ENCODE measurements at regions not wholly inside any gene's neighbourhood (a gene's known extent, or its start where the extent isn't known, plus 50 kb on each side); places are given as distances from the start of the nearest gene placed in this dataset.
A peak's percentile ranks its signal among the peaks of the same experiment; 100 is the strongest.
"Not testable (repeated sequence)": the region's sequence is repeated elsewhere in the genome, so short reads cannot be mapped to it uniquely, and the experiment has no call there.

GRCh38 chr1:104630567-104631149 is 881.0 kb downstream of the AMY1C start:
- H3K9me3 ChIP-seq (ENCODE audit: low read depth) = no peaks in the 10 kb centered on the region
- no peak for DNase-seq (ENCODE audit: low read depth in 1 of 2, low spot score in 1 of 2)
- H3K27ac ChIP-seq = no peak overlapping the region
- no peak for TF ChIP-seq CTCF (IDR thresholded peaks at IDR 0.05; ENCODE audit: low read depth, low read length)
- no peaks in the 10 kb centered on the region for H3K36me3 ChIP-seq
- H3K4me3 ChIP-seq = no peak overlapping the region
- no peaks in the 10 kb centered on the region for H3K4me1 ChIP-seq (ENCODE audit: low read depth)
- no peaks in the 10 kb centered on the region for H3K27me3 ChIP-seq

DNA sequence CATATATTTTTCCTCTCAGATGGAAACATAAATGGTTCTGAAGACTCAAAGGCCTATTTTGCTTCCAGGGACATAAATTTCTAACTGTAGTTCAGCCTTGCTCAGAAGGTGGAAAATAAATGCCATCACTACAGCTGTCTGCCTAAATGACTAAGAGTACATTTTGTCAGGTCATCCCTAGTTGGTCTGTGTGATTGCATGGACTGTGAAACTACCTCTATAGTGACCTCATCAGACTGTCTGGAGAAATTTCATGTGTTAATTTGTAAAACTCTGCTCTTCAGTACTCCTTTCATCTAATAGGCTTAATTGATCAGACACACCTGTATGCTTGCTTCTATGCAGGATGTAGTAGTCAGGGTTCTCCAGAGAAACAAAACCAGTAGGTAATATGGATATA is 886.9 kb downstream of the AMY1C start:
- peaks cover 5% of the 10 kb centered on the region for H3K4me1 ChIP-seq (ENCODE audit: low read depth)
- no peak for TF ChIP-seq CTCF (IDR thresholded peaks at IDR 0.05; ENCODE audit: low read depth, low read length)
- H3K9me3 ChIP-seq (ENCODE audit: low read depth) = no peaks in the 10 kb centered on the region
- no peak for DNase-seq (ENCODE audit: low read depth in 1 of 2, low spot score in 1 of 2)
- no peak overlapping the region for H3K27ac ChIP-seq
- H3K4me3 ChIP-seq = no peak overlapping the region
- no peaks in the 10 kb centered on the region for H3K27me3 ChIP-seq
- no peaks in the 10 kb centered on the region for H3K36me3 ChIP-seq

- no peak overlapping the region for H3K27ac ChIP-seq
- no peaks in the 10 kb centered on the region for H3K9me3 ChIP-seq (ENCODE audit: low read depth)
- H3K27me3 ChIP-seq = no peaks in the 10 kb centered on the region
- no peak overlapping the region for H3K4me3 ChIP-seq
- no peak for TF ChIP-seq CTCF (IDR thresholded peaks at IDR 0.05; ENCODE audit: low read depth, low read length)
- no peaks in the 10 kb centered on the region for H3K36me3 ChIP-seq
- no peak for DNase-seq (ENCODE audit: low read depth in 1 of 2, low spot score in 1 of 2)
- peaks cover 14% of the 10 kb centered on the region for H3K4me1 ChIP-seq (ENCODE audit: low read depth)
Measured at GRCh38 chr1:104646233-104646632, 896.5 kb downstream of the AMY1C start.

- Histone ChIP-seq H3K27ac (no peak overlapping the region), H3K27me3 (no peaks in the 10 kb centered on the region), H3K9me3 (ENCODE audit: low read depth) (no peaks in the 10 kb centered on the region), H3K4me3 (no peak overlapping the region), H3K4me1 (ENCODE audit: low read depth) (peaks cover 14% of the 10 kb centered on the region), H3K36me3 (no peaks in the 10 kb centered on the region)
- DNase-seq (ENCODE audit: low read depth in 1 of 2, low spot score in 1 of 2) = peak; percentile 0 to 49
- TF ChIP-seq CTCF (IDR thresholded peaks at IDR 0.05; ENCODE audit: low read depth, low read length) = no peak
Measured at GRCh38 chr1:104648269-104648691, 898.6 kb downstream of the AMY1C start.

GRCh38 chr1:104664374-104664773 is 914.7 kb downstream of the AMY1C start:
- not testable (repeated sequence) for DNase-seq (ENCODE audit: low read depth in 1 of 2, low spot score in 1 of 2); H3K36me3 ChIP-seq; H3K4me1 ChIP-seq (ENCODE audit: low read depth); H3K27ac ChIP-seq; H3K4me3 ChIP-seq; H3K9me3 ChIP-seq (ENCODE audit: low read depth); H3K27me3 ChIP-seq

DNA sequence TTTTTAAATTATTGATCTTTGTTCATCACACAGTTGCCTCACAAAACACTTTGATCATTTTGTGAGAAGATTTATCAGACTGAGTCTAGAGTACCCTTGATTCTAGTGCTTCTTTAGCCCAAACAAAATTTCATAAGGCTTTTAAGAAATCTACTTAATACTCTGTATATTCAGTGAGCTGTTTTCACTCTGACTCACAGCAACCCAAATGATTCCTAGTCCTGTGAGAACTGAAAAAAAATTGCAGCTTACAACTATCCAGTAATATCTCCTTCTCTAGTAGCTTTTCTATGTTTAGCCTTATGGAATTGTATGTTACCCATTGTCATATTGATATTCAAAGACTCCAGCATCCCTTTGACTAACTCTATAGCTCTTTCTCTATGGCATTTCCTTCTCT is 915.6 kb downstream of the AMY1C start:
- Histone ChIP-seq H3K4me3 (no peak overlapping the region), H3K9me3 (ENCODE audit: low read depth) (no peaks in the 10 kb centered on the region), H3K27me3 (no peaks in the 10 kb centered on the region), H3K27ac (no peak overlapping the region), H3K4me1 (ENCODE audit: low read depth) (no peaks in the 10 kb centered on the region), H3K36me3 (no peaks in the 10 kb centered on the region)
- no peak for TF ChIP-seq CTCF (IDR thresholded peaks at IDR 0.05; ENCODE audit: low read depth, low read length)
- DNase-seq (ENCODE audit: low read depth in 1 of 2, low spot score in 1 of 2) = no peak

Measured in cardiac muscle cell (in vitro differentiated cells and primary cell).